WERI-Rb-1 (cell line): ENCODE measurements at regions not wholly inside any gene's neighbourhood (a gene's known extent, or its start where the extent isn't known, plus 50 kb on each side); places are given as distances from the start of the nearest gene placed in this dataset.

Experiments
- DNase-seq: peaks from one replicate; pipeline ENCODE4 v3.0.0-alpha.2; 2020
- H3K27ac ChIP-seq: fragments of 250-450 bp; sonication (Bioruptor Pico); 2 replicates; pipeline ENCODE4 v1.5.1; 2020; ENCODE audit warnings: mild to moderate bottlenecking, moderate library complexity
- H3K27me3 ChIP-seq: fragments of 250-450 bp; sonication (Bioruptor Pico); 2 replicates; pipeline ENCODE4 v1.5.1; 2021; ENCODE audit warnings: mild to moderate bottlenecking, low read depth, moderate library complexity; ENCODE audit not compliant: insufficient read depth, severe bottlenecking
- H3K36me3 ChIP-seq: fragments of 250-450 bp; sonication (Bioruptor Pico); 2 replicates; pipeline ENCODE4 v1.5.1; 2020; ENCODE audit warnings: mild to moderate bottlenecking, moderate library complexity
- H3K4me3 ChIP-seq: 2 replicates; pipeline ENCODE4 v1.5.1; 2011; ENCODE audit warnings: low read depth, mild to moderate bottlenecking, control low read depth, low read length
- H3K9me3 ChIP-seq: fragments of 250-450 bp; sonication (Bioruptor Pico); 2 replicates; pipeline ENCODE4 v1.5.1; 2021; ENCODE audit warnings: mild to moderate bottlenecking, moderate library complexity; ENCODE audit not compliant: severe bottlenecking
- TF ChIP-seq, protein P1 (sequence below): IDR thresholded peaks from 2 replicates; pipeline ENCODE4 v1.5.1; 2011; ENCODE audit warnings: low read depth, mild to moderate bottlenecking, control low read depth, inconsistent platforms, low read length

DNA sequence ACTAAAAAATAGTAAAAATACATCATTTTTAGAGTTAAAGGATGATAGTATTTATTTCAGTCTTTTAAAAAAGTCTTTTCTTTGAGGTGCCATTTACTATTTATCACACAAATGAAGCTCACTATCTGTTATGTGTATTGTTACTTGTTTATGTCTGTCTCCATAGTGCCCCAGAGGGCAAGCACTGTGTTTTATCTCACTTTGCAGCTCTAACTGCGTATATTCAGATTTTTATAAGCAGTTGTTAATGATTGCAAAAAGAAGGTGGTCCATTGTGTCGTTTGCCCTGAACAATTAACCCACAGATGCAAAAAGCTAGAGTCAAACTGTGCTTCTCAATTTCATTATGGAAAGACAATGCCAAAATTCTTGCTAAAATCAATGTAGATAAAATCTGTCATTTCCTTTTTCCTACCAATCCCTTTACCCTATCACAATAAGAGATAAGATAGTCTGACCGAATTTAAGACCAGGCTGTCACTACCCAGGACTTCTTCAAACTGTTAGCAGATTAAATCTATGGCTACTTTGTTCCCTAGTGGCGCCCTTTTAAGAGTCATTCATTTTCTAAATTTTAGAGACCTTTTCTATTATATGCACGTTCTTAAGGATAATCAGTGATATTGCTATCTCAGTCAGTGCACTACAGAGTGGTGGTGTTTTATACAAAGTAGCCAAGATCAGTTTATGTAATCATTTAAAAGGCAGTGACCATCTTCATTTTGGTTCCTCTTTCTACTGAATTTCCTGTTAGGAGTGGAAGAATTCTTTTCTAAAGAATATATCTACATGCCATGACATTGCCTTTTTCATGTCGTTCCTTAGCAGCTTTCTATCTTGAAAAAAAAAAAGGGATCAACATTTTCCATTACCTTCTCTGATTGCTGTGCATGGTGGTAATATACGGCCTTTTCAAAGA, 133.1 kb upstream of the PRDM1 start:
- Histone ChIP-seq H3K36me3 (no peaks in the 10 kb centered on the region), H3K27ac (no peak overlapping the region)
- DNase-seq: no peak

DNA sequence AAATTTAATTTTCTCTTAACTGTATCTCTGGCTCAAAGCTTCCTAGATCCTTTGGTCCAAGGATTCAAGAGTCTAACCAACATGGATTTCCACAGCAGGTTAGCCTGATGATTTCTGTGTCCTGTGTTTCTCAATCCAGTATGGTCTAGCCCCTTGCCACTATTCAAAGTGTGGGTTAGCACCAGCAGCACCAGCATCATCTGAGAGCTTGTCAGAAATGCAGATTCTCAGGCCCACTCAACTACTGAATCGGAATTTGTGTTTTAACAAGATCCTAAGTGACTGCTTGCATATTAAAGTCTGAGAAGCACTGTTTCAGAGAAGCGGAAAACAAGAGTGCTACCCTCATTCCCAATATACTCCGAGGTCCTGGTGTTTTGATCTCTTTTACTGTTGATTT, 133.8 kb upstream of the PRDM1 start:
- no peaks in the 10 kb centered on the region for H3K36me3 ChIP-seq
- TF ChIP-seq, protein P1, sequence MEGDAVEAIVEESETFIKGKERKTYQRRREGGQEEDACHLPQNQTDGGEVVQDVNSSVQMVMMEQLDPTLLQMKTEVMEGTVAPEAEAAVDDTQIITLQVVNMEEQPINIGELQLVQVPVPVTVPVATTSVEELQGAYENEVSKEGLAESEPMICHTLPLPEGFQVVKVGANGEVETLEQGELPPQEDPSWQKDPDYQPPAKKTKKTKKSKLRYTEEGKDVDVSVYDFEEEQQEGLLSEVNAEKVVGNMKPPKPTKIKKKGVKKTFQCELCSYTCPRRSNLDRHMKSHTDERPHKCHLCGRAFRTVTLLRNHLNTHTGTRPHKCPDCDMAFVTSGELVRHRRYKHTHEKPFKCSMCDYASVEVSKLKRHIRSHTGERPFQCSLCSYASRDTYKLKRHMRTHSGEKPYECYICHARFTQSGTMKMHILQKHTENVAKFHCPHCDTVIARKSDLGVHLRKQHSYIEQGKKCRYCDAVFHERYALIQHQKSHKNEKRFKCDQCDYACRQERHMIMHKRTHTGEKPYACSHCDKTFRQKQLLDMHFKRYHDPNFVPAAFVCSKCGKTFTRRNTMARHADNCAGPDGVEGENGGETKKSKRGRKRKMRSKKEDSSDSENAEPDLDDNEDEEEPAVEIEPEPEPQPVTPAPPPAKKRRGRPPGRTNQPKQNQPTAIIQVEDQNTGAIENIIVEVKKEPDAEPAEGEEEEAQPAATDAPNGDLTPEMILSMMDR: no peak
- H3K27ac ChIP-seq: no peak overlapping the region
- DNase-seq: no peak
- H3K9me3 ChIP-seq: no peaks in the 10 kb centered on the region
- no peaks in the 10 kb centered on the region for H3K27me3 ChIP-seq
- no peak overlapping the region for H3K4me3 ChIP-seq

More for the DNA sequence above, 133.1 kb upstream of the PRDM1 start:
- no peaks in the 10 kb centered on the region for H3K9me3 ChIP-seq
- H3K27me3 ChIP-seq: no peaks in the 10 kb centered on the region
- no peak overlapping the region for H3K4me3 ChIP-seq
- TF ChIP-seq, protein P1: no peak

DNA sequence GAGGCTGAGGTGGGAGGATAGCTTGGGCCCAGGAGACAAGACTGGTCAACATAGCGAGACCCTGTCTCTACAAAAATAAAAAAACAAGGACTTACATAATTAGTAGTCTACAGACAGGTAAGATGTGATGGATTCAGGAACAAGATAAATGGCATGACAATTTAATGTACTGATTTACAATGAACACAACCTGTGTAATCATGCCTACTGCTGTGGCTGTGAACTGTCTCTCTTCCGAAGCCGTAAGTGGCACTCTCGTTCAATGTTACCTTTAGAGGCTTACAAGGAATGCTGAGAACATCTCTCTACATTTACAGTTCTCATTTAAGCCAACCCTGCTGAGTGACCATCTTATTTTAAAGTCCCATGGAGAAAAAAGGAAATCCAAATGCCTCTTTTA, 134.8 kb upstream of the PRDM1 start:
- Histone ChIP-seq H3K36me3 (no peaks in the 10 kb centered on the region), H3K27ac (no peak overlapping the region), H3K27me3 (no peaks in the 10 kb centered on the region), H3K9me3 (no peaks in the 10 kb centered on the region), H3K4me3 (no peak overlapping the region)
- TF ChIP-seq, protein P1: no peak
- no peak for DNase-seq

DNA sequence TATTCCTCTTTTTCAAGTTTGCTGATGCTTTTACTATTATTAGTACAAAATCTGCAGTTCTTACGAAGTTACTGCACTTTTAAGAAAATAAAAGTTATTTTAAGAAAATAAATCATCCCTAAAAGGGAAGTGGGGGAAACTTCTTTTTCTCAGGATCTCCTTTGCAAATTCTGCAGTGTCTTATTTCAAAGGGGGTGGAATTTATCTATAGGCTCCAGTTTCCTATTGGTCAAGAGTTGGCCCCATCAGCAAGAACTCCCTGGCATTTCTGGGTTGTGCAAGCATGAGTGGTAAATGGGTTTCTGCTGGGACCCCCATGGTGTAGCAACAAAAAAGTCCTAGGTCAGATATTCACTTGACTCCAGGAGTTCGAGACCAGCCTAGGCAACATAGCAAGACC, 136.3 kb upstream of the PRDM1 start:
- Histone ChIP-seq H3K9me3 (no peaks in the 10 kb centered on the region), H3K27ac (no peak overlapping the region), H3K4me3 (no peak overlapping the region), H3K36me3 (no peaks in the 10 kb centered on the region), H3K27me3 (no peaks in the 10 kb centered on the region)
- TF ChIP-seq, protein P1: no peak
- no peak for DNase-seq

DNA sequence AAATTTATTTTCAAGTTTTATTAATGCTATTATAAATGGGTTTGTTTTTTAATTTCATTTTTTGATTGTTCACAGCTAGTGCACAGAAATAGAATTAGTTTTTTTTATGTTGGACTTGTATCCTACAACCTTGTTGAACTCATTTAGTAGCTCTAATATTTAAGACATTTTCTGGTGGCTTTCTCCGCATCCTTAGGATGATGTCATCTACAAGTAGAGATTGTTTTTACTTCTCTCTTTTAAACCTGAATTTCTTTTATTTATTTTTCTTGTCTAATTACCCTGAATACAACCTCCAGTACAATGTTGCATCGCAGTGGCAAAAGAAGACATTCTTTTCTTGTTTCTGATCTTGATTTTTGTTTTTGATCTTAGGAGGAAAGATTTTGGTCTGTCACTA, 142.6 kb upstream of the PRDM1 start:
- DNase-seq: no peak
- Histone ChIP-seq H3K4me3 (no peak overlapping the region), H3K36me3 (no peaks in the 10 kb centered on the region), H3K27me3 (no peaks in the 10 kb centered on the region), H3K9me3 (no peaks in the 10 kb centered on the region), H3K27ac (no peak overlapping the region)
- TF ChIP-seq, protein P1: no peak
